AG09319 (cell line): ENCODE measurements at regions not wholly inside any gene's neighbourhood (a gene's known extent, or its start where the extent isn't known, plus 50 kb on each side); places are given as distances from the start of the nearest gene placed in this dataset.
"Not testable (repeated sequence)": the region's sequence is repeated elsewhere in the genome, so short reads cannot be mapped to it uniquely, and the experiment has no call there.

ENCODE experiments used
- DNase-seq: peaks from one replicate; pipeline ENCODE4 v3.0.0-alpha.2; 2010; ENCODE audit warnings: low read depth; ENCODE audit errors: extremely low read depth
- TF ChIP-seq, protein P1 (sequence below): IDR thresholded peaks from 2 replicates; pipeline ENCODE4 v1.5.1; 2011; ENCODE audit warnings: low read depth, mild to moderate bottlenecking, inconsistent platforms, low read length, moderate library complexity

DNA sequence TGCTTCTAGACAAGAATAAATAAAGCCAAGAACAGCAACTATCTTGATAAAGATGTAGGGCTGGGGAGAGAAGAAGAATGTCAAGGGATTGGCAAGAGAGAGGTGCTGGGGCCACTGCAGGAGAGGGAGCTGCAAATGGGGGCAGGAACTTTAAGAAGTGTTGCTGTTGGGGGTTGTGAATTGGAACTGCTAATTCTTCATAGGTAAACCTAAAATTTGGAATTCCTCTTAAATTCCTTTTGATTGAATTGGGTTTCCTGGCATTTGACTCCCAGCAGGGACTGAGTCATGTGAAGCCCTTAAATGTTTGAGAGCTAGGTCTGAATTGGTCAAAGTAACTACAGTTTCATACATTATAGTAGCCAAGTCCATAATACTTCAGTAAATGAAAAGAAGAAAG, 305.6 kb upstream of the TMTC4 start:
- TF ChIP-seq, protein P1, sequence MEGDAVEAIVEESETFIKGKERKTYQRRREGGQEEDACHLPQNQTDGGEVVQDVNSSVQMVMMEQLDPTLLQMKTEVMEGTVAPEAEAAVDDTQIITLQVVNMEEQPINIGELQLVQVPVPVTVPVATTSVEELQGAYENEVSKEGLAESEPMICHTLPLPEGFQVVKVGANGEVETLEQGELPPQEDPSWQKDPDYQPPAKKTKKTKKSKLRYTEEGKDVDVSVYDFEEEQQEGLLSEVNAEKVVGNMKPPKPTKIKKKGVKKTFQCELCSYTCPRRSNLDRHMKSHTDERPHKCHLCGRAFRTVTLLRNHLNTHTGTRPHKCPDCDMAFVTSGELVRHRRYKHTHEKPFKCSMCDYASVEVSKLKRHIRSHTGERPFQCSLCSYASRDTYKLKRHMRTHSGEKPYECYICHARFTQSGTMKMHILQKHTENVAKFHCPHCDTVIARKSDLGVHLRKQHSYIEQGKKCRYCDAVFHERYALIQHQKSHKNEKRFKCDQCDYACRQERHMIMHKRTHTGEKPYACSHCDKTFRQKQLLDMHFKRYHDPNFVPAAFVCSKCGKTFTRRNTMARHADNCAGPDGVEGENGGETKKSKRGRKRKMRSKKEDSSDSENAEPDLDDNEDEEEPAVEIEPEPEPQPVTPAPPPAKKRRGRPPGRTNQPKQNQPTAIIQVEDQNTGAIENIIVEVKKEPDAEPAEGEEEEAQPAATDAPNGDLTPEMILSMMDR, result no peak
- no peak for DNase-seq

DNA sequence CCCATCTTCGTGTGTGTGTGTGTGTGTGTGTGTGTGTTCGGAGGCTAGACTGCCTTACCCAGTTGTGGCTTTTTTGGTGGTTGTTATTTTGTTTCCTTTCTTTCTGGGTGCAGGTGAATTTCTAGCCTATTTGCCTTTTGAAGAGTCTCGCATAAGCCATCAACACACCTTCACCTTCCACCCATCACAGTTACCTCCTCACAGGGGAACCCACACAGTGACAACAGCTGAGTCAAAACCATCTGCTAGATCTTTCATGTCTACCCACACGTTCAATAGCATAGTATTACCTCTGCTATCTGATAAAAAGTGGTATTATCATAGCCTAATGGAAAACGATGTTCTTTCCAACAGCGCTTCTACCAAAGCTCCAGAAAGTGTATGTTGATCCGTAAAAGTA, 303.2 kb upstream of the TMTC4 start:
- TF ChIP-seq, protein P1, result no peak
- DNase-seq, result no peak

DNA sequence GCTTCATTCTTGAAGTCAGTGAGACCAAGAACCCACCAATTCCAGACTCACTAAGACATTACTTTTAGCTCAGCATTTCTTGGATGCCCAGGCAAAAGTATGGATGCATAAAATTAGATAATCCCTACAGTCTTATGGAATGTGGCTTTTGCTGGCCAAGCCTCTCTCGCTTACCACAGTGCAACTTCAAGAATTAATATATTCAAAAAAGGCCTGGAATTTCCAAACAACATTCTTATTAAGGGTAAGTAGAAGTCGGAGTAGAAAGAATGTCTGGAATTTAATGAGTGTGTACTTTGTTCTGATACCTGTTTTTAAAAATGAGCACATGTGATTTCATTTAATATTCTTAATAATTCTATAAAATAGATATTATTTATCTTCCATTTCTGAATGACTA, 302.4 kb upstream of the TMTC4 start:
- DNase-seq, result no peak
- TF ChIP-seq, protein P1, result no peak

DNA sequence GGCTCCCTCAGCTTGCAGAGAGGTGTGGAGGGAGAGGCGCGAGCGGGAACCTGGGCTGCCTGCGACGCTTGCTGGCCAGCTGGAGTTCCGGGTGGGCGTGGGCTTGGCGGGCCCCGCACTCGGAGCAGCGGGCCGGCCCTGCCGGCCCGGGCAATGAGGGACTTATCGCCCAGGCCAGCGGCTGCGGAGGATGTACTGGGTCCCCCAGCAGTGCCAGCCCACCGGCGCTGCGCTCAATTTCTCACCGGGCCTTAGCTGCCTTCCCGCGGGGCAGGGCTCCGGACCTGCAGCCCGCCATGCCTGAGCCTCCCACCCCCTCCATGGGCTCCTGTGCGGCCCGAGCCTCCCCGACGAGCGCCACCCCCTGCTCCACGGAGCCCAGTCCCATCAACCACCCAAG, 301.1 kb upstream of the TMTC4 start:
- DNase-seq, result not testable (repeated sequence)

DNA sequence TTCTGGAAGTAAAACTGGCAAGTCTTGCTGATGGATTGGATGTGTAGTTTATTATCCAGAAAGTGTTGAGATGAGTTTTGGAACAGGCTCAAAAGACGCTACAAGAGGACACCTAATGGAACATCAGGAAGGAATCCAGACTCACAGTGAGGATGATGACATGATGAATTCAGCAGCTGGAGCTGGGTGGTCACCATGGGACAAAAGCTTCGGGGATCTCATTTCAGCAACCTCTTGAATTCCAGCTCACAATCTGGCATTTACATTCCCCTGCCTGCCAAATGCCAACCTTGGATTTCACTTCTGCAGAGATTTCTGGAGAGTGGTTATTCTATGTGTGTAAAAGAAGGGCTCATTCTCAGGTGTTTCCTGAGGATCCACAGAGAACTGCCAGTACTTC, 288.0 kb upstream of the TMTC4 start:
- no peak for DNase-seq
- TF ChIP-seq, protein P1, result no peak

DNA sequence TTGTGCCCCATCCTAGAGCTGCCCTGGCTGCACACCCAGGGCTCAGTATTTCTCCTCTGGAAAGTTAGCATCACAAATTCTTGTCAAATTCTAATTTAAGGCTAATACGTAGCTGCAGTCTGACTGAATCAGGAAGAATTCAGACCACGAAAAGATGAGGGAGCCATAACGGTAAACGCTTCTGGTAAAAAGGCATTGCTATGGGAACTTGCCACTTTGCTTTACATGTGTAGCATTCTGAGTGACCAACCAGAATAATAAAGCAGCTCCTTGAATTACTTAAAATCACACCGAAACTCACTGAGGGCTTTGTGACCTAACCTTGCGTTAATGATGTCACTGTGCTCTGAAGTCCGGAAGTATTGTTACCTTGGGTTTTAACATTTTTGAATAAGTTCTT, 286.6 kb upstream of the TMTC4 start:
- TF ChIP-seq, protein P1, result no peak
- no peak for DNase-seq

DNA sequence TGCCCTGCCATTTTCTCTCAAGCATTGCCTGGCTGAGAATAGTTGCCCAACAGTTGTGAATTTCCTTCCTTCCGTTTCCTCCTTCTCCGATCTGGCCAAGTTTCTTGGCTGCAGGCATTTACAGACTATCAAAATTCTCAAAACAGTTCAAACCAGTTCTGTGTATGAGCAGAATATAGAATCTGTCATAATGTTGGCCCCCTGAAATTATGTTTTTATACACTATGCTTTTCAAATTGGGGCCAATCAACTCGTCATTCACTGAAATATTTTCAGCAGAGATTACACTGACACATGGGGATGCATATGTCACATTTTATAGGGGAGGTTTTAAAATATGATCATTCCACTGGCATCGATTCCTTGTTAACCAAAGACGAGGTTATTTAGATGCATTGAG, 284.2 kb upstream of the TMTC4 start:
- no peak for DNase-seq
- TF ChIP-seq, protein P1, result no peak

DNA sequence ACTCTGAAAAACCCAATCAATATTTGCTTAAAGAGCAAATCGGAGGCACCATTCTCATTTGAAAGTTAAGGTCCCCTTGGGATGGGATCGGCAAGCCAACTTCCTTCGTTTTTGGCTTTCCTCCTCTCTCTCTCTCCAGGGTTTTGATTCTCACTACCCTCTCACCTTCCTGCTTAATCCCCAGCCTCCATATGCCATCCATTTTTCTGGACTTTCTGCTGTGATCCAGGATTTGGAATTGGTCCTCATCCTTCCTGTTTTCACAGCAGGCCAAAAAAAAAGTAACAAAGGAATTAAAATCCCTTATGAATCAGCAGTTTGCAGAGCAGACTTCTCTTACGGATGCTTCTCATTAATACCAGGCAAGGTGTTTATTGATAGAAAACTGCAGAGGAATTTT, 283.1 kb upstream of the TMTC4 start:
- DNase-seq, result no peak
- TF ChIP-seq, protein P1, result no peak
